ENCODE measurements at regions not wholly inside any gene's neighbourhood (a gene's known extent, or its start where the extent isn't known, plus 50 kb on each side); places are given as distances from the start of the nearest gene placed in this dataset.
"Not testable (repeated sequence)": the region's sequence is repeated elsewhere in the genome, so short reads cannot be mapped to it uniquely, and the experiment has no call there.

GRCh38 chr14:86772075-86772474, 1220.9 kb downstream of the GALC start:
- no peak for DNase-seq

- no peak for DNase-seq
Observed at GRCh38 chr14:86770186-86770585, 1222.8 kb downstream of the GALC start.

- DNase-seq = no peak
Observed at GRCh38 chr14:86766469-86766868, 1226.5 kb downstream of the GALC start.

- no peak for DNase-seq
Observed at GRCh38 chr14:86761611-86762010, 1231.4 kb downstream of the GALC start.

GRCh38 chr14:86756521-86757190, 1226.7 kb downstream of the FLRT2 start:
- no peak for DNase-seq

GRCh38 chr14:86750488-86750887, 1220.5 kb downstream of the FLRT2 start:
- DNase-seq = not testable (repeated sequence)

GRCh38 chr14:86739761-86740160, 1209.8 kb downstream of the FLRT2 start:
- DNase-seq = no peak

- DNase-seq = not testable (repeated sequence)
Observed at GRCh38 chr14:86731427-86731826, 1201.5 kb downstream of the FLRT2 start.

- no peak for DNase-seq
Observed at GRCh38 chr14:86723254-86723624, 1193.3 kb downstream of the FLRT2 start.

- no peak for DNase-seq
Observed at GRCh38 chr14:86722612-86723253, 1192.8 kb downstream of the FLRT2 start.

GRCh38 chr14:86714575-86714974, 1184.6 kb downstream of the FLRT2 start:
- no peak for DNase-seq

GRCh38 chr14:86714153-86714552, 1184.2 kb downstream of the FLRT2 start:
- no peak for DNase-seq

GRCh38 chr14:86712727-86713126, 1182.8 kb downstream of the FLRT2 start:
- DNase-seq = no peak

- no peak for DNase-seq
Observed at GRCh38 chr14:86712176-86712575, 1182.2 kb downstream of the FLRT2 start.

GRCh38 chr14:86708846-86709339, 1178.9 kb downstream of the FLRT2 start:
- DNase-seq = no peak

- DNase-seq = no peak
Observed at GRCh38 chr14:86707071-86707470, 1177.1 kb downstream of the FLRT2 start.

- no peak for DNase-seq
Observed at GRCh38 chr14:86683561-86683960, 1153.6 kb downstream of the FLRT2 start.

- no peak for DNase-seq
Observed at GRCh38 chr14:86675059-86675458, 1145.1 kb downstream of the FLRT2 start.

GRCh38 chr14:86673523-86673969, 1143.6 kb downstream of the FLRT2 start:
- no peak for DNase-seq

- DNase-seq = no peak
Observed at GRCh38 chr14:86672080-86672479, 1142.1 kb downstream of the FLRT2 start.

- no peak for DNase-seq
Observed at GRCh38 chr14:86665975-86666374, 1136.0 kb downstream of the FLRT2 start.

GRCh38 chr14:86662334-86662733, 1132.4 kb downstream of the FLRT2 start:
- DNase-seq = no peak

GRCh38 chr14:86654558-86655184, 1124.7 kb downstream of the FLRT2 start:
- peak; percentile 7 for DNase-seq

GRCh38 chr14:86652526-86652925, 1122.6 kb downstream of the FLRT2 start:
- no peak for DNase-seq
